MCF 10A (cell line): ENCODE measurements at regions not wholly inside any gene's neighbourhood (a gene's known extent, or its start where the extent isn't known, plus 50 kb on each side); places are given as distances from the start of the nearest gene placed in this dataset.

Experiments
- BruUV-seq: library from RNA; stranded (reverse); fragments of 400-500 nt; replicated peaks from 2 replicates; lab custom pipeline; 2021; lab: Mats Ljungman, UMichigan
- CTCF ChIA-PET: fragments of 300-600 bp; sonication (Branson Sonifier 250); formaldehyde crosslinking; extraction: SDS; loops from one replicate; lab custom pipeline; 2021; ENCODE audit warnings: antibody characterized with exemption, inconsistent platforms; lab: Yijun Ruan, JAX
- POLR2A ChIA-PET: fragments of 300-600, 350-650 bp; sonication (Branson Sonifier 250); formaldehyde crosslinking; extraction: SDS; loops from one replicate; lab custom pipeline; 2020; ENCODE audit warnings: antibody characterized with exemption, inconsistent platforms; lab: Yijun Ruan, JAX
- DNase-seq: peaks from one replicate; pipeline ENCODE4 v3.0.0-alpha.2; 2018; ENCODE audit not compliant: unreplicated experiment
- H3K27ac Mint-ChIP-seq: one replicate; pipeline ENCODE4 v1.8.0; 2022; ENCODE audit warnings: mild to moderate bottlenecking, low read depth, mixed read lengths; ENCODE audit not compliant: unreplicated experiment
- H3K27me3 Mint-ChIP-seq: one replicate; pipeline ENCODE4 v1.8.0; 2022; ENCODE audit warnings: mixed read lengths; ENCODE audit not compliant: insufficient read depth, unreplicated experiment
- H3K36me3 Mint-ChIP-seq: one replicate; pipeline ENCODE4 v1.8.0; 2022; ENCODE audit warnings: mild to moderate bottlenecking, moderate library complexity, mixed read lengths; ENCODE audit not compliant: insufficient read depth, unreplicated experiment
- H3K4me1 Mint-ChIP-seq: one replicate; pipeline ENCODE4 v1.8.0; 2022; ENCODE audit warnings: mixed read lengths; ENCODE audit not compliant: insufficient read depth, unreplicated experiment
- H3K4me3 Mint-ChIP-seq: one replicate; pipeline ENCODE4 v1.8.0; 2022; ENCODE audit warnings: mild to moderate bottlenecking, moderate library complexity, mixed read lengths; ENCODE audit not compliant: unreplicated experiment
- H3K9me3 Mint-ChIP-seq: one replicate; pipeline ENCODE4 v1.8.0; 2022; ENCODE audit warnings: mixed read lengths; ENCODE audit not compliant: unreplicated experiment
- CTCF ChIP-seq: fragments of 200-600 bp; IDR thresholded peaks from one replicate; pipeline ENCODE4 v1.8.0; 2022; ENCODE audit warnings: antibody characterized with exemption, mild to moderate bottlenecking; ENCODE audit not compliant: unreplicated experiment
- intact Hi-C: fragments of 100-400 bp; cut with micrococcal nuclease; formaldehyde crosslinking; loops from 2 replicates; pipeline ENCODE4 v1.14.1; 2022

- no peaks in the 10 kb centered on the region for H3K36me3 Mint-ChIP-seq
- no peak for TF ChIP-seq CTCF
- no TSS peak for BruUV-seq
- peaks cover 8% of the 10 kb centered on the region for H3K4me1 Mint-ChIP-seq
- H3K27ac Mint-ChIP-seq: peak overlapping the region; percentile 16
- H3K4me3 Mint-ChIP-seq: no peak overlapping the region
- ChIA-PET POLR2A (no interaction called here), CTCF (interaction anchor here (0.6 to 1.4 kb wide), 6 partner anchors 23 to 974 kb away, joined by 3 to 5 read pairs (median 3); no protein-coding TSS in a partner anchor)
- no peaks in the 10 kb centered on the region for H3K27me3 Mint-ChIP-seq
- peak; percentile 60 for DNase-seq
- H3K9me3 Mint-ChIP-seq: no peaks in the 10 kb centered on the region
- intact Hi-C loops: loop anchor here (2.0 to 10.0 kb wide), 5 partner anchors 226 to 943 kb away; no protein-coding TSS in a partner anchor
These were observed 1423.8 kb upstream of the MIR17HG start for GRCh38 chr13:89923736-89924135.

- H3K4me1 Mint-ChIP-seq: peaks cover 8% of the 10 kb centered on the region
- POLR2A ChIA-PET: no interaction called here
- no peak overlapping the region for H3K27ac Mint-ChIP-seq
- no peaks in the 10 kb centered on the region for H3K9me3 Mint-ChIP-seq
- H3K4me3 Mint-ChIP-seq: no peak overlapping the region
- H3K27me3 Mint-ChIP-seq: no peaks in the 10 kb centered on the region
- DNase-seq: peak; percentile 61
- CTCF ChIA-PET: interaction anchor here (0.6 to 1.3 kb wide), 9 partner anchors 12 to 1256 kb away, joined by 3 to 6 read pairs (median 3); no protein-coding TSS in a partner anchor
- no TSS peak for BruUV-seq
- intact Hi-C loops: loop anchor here (2.0 to 10.0 kb wide), 4 partner anchors 340 to 942 kb away; no protein-coding TSS in a partner anchor
- no peaks in the 10 kb centered on the region for H3K36me3 Mint-ChIP-seq
- peak; percentile 44 for TF ChIP-seq CTCF
These were observed 1422.4 kb upstream of the MIR17HG start for GRCh38 chr13:89925107-89925506.

- Mint-ChIP-seq H3K27ac (no peak overlapping the region), H3K9me3 (no peaks in the 10 kb centered on the region), H3K4me3 (no peak overlapping the region), H3K36me3 (no peaks in the 10 kb centered on the region), H3K4me1 (no peaks in the 10 kb centered on the region), H3K27me3 (no peaks in the 10 kb centered on the region)
- DNase-seq: no peak
- CTCF ChIA-PET: no interaction called here
- BruUV-seq: no TSS peak
- TF ChIP-seq CTCF: no peak
- intact Hi-C loops: no loop called here
- POLR2A ChIA-PET: interaction anchor here (0.7 kb wide), 1 partner anchor 292 kb away, joined by 3 read pairs; no protein-coding TSS in a partner anchor
These were observed 1416.6 kb upstream of the MIR17HG start for GRCh38 chr13:89930861-89931260.

DNA sequence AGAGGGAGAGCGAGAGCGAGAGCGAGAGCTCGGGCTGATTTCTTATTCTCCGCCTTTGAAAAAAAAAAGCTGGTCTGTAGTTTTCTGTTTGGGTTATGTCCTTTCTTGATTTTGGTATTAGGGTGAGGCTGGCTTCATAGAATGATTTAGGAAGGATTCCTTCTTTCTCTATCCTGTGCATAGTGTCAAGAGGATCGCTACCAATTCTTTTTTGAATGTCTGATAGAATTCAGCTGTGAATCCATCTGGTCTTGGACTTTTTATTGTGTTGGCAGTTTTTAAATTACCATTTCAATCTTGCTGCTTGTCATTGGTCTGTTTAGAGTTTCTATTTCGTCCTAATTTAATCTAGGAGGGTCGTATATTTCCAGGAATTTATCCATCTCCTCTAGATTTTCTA, 1414.6 kb upstream of the MIR17HG start:
- no peak overlapping the region for H3K4me3 Mint-ChIP-seq
- DNase-seq: no peak
- POLR2A ChIA-PET: no interaction called here

More for the DNA sequence above, 1414.6 kb upstream of the MIR17HG start:
- no peak overlapping the region for H3K27ac Mint-ChIP-seq
- CTCF ChIA-PET: interaction anchor here (0.6 to 0.7 kb wide), 2 partner anchors 341 to 1043 kb away, joined by 3 to 4 read pairs; no protein-coding TSS in a partner anchor
- TF ChIP-seq CTCF: no peak
- no peaks in the 10 kb centered on the region for H3K9me3 Mint-ChIP-seq
- intact Hi-C loops: no loop called here
- BruUV-seq: no TSS peak
- H3K27me3 Mint-ChIP-seq: no peaks in the 10 kb centered on the region
- H3K36me3 Mint-ChIP-seq: no peaks in the 10 kb centered on the region
- no peaks in the 10 kb centered on the region for H3K4me1 Mint-ChIP-seq
